ENCODE measurements at regions not wholly inside any gene's neighbourhood (a gene's known extent, or its start where the extent isn't known, plus 50 kb on each side); places are given as distances from the start of the nearest gene placed in this dataset.

- no peak for DNase-seq
Observed at GRCh38 chr9:107064378-107064777, 201.4 kb downstream of the ZNF462 start.

- no peak for DNase-seq
Observed at GRCh38 chr9:107065549-107065948, 202.6 kb downstream of the ZNF462 start.

GRCh38 chr9:107067739-107068416, 204.9 kb downstream of the ZNF462 start:
- DNase-seq: no peak

- no peak for DNase-seq
Observed at GRCh38 chr9:107068581-107068980, 205.6 kb downstream of the ZNF462 start.

- DNase-seq: no peak
Observed at GRCh38 chr9:107070586-107070985, 207.6 kb downstream of the ZNF462 start.

- DNase-seq: no peak
Observed at GRCh38 chr9:107078061-107078460, 205.0 kb upstream of the RAD23B start.

GRCh38 chr9:107079589-107079988, 203.5 kb upstream of the RAD23B start:
- DNase-seq: no peak

- DNase-seq: no peak
Observed at GRCh38 chr9:107080130-107080529, 202.9 kb upstream of the RAD23B start.

- no peak for DNase-seq
Observed at GRCh38 chr9:107086460-107086859, 196.6 kb upstream of the RAD23B start.

- no peak for DNase-seq
Observed at GRCh38 chr9:107087222-107087621, 195.9 kb upstream of the RAD23B start.

GRCh38 chr9:107090218-107090617, 192.9 kb upstream of the RAD23B start:
- DNase-seq: no peak

GRCh38 chr9:107093365-107094060, 189.6 kb upstream of the RAD23B start:
- no peak for DNase-seq

GRCh38 chr9:107094370-107094769, 188.7 kb upstream of the RAD23B start:
- DNase-seq: no peak

- DNase-seq: no peak
Observed at GRCh38 chr9:107100591-107100990, 182.5 kb upstream of the RAD23B start.

- no peak for DNase-seq
Observed at GRCh38 chr9:107102011-107102410, 181.1 kb upstream of the RAD23B start.

- DNase-seq: no peak
Observed at GRCh38 chr9:107103621-107104020, 179.5 kb upstream of the RAD23B start.

- DNase-seq: no peak
Observed at GRCh38 chr9:107105784-107106183, 177.3 kb upstream of the RAD23B start.

- DNase-seq: no peak
Observed at GRCh38 chr9:107106416-107106815, 176.7 kb upstream of the RAD23B start.

GRCh38 chr9:107108342-107109130, 174.5 kb upstream of the RAD23B start:
- no peak for DNase-seq

- no peak for DNase-seq
Observed at GRCh38 chr9:107109324-107109723, 173.8 kb upstream of the RAD23B start.

GRCh38 chr9:107110153-107110552, 172.9 kb upstream of the RAD23B start:
- DNase-seq: no peak

GRCh38 chr9:107112707-107113243, 170.3 kb upstream of the RAD23B start:
- no peak for DNase-seq

- no peak for DNase-seq
Observed at GRCh38 chr9:107118863-107119624, 164.0 kb upstream of the RAD23B start.

Data from stimulated activated CD4-positive, alpha-beta T cell treated with anti-CD3 and anti-CD28 coated beads, Interleukin-4, amount 100 ng/mL, for 4 hours (primary cell).